ENCODE measurements at regions not wholly inside any gene's neighbourhood (a gene's known extent, or its start where the extent isn't known, plus 50 kb on each side); places are given as distances from the start of the nearest gene placed in this dataset.
"Not testable (repeated sequence)": the region's sequence is repeated elsewhere in the genome, so short reads cannot be mapped to it uniquely, and the experiment has no call there.

GRCh38 chr1:60847855-60848582 is 234.3 kb upstream of the NFIA start:
- DNase-seq: no peak

- DNase-seq: no peak
Measured at GRCh38 chr1:60847391-60847790, 235.0 kb upstream of the NFIA start.

GRCh38 chr1:60845659-60846058 is 236.7 kb upstream of the NFIA start:
- not testable (repeated sequence) for DNase-seq

- no peak for DNase-seq
Measured at GRCh38 chr1:60842304-60842703, 240.1 kb upstream of the NFIA start.

GRCh38 chr1:60841116-60842046 is 241.0 kb upstream of the NFIA start:
- no peak for DNase-seq

GRCh38 chr1:60840476-60840875 is 241.9 kb upstream of the NFIA start:
- DNase-seq: not testable (repeated sequence)

GRCh38 chr1:60835649-60836048 is 246.7 kb upstream of the NFIA start:
- no peak for DNase-seq

GRCh38 chr1:60833173-60833572 is 249.2 kb upstream of the NFIA start:
- no peak for DNase-seq

GRCh38 chr1:60832367-60832766 is 250.0 kb upstream of the NFIA start:
- DNase-seq: no peak

- DNase-seq: no peak
Measured at GRCh38 chr1:60831780-60832179, 250.6 kb upstream of the NFIA start.

- DNase-seq: no peak
Measured at GRCh38 chr1:60828944-60829343, 253.4 kb upstream of the NFIA start.

- no peak for DNase-seq
Measured at GRCh38 chr1:60826320-60827094, 255.9 kb upstream of the NFIA start.

GRCh38 chr1:60825593-60825992 is 256.8 kb upstream of the NFIA start:
- DNase-seq: no peak

- no peak for DNase-seq
Measured at GRCh38 chr1:60823151-60823550, 259.2 kb upstream of the NFIA start.

GRCh38 chr1:60822252-60822651 is 260.1 kb upstream of the NFIA start:
- no peak for DNase-seq

GRCh38 chr1:60821156-60821555 is 261.2 kb upstream of the NFIA start:
- no peak for DNase-seq

- DNase-seq: no peak
Measured at GRCh38 chr1:60818969-60819701, 263.2 kb upstream of the NFIA start.

- no peak for DNase-seq
Measured at GRCh38 chr1:60813071-60813470, 269.3 kb upstream of the NFIA start.

- no peak for DNase-seq
Measured at GRCh38 chr1:60809204-60809980, 273.0 kb upstream of the NFIA start.

- DNase-seq: no peak
Measured at GRCh38 chr1:60808676-60809075, 273.7 kb upstream of the NFIA start.

- no peak for DNase-seq
Measured at GRCh38 chr1:60802884-60803283, 279.5 kb upstream of the NFIA start.

GRCh38 chr1:60797351-60797750 is 285.0 kb upstream of the NFIA start:
- no peak for DNase-seq
